AG09309 (cell line): ENCODE measurements at regions not wholly inside any gene's neighbourhood (a gene's known extent, or its start where the extent isn't known, plus 50 kb on each side); places are given as distances from the start of the nearest gene placed in this dataset.

ENCODE experiments used
- DNase-seq: peaks from one replicate; pipeline ENCODE4 v3.0.0-alpha.2; 2010; ENCODE audit warnings: low read depth
- H3K4me3 ChIP-seq: 2 replicates; pipeline ENCODE4 v1.5.1; 2011; ENCODE audit warnings: mild to moderate bottlenecking, low read depth, low read length, moderate library complexity; ENCODE audit not compliant: control insufficient read depth
- CTCF ChIP-seq: IDR thresholded peaks from 2 replicates; pipeline ENCODE4 v1.5.1; 2011; ENCODE audit warnings: mild to moderate bottlenecking, low read depth, low read length, inconsistent platforms; ENCODE audit not compliant: insufficient read depth, control insufficient read depth; ENCODE audit errors: missing control alignments

- H3K4me3 ChIP-seq, result no peak overlapping the region
- no peak for TF ChIP-seq CTCF
- DNase-seq, result no peak
Observed at GRCh38 chr3:102686792-102687191, 252.0 kb downstream of the ZPLD1 start.

DNA sequence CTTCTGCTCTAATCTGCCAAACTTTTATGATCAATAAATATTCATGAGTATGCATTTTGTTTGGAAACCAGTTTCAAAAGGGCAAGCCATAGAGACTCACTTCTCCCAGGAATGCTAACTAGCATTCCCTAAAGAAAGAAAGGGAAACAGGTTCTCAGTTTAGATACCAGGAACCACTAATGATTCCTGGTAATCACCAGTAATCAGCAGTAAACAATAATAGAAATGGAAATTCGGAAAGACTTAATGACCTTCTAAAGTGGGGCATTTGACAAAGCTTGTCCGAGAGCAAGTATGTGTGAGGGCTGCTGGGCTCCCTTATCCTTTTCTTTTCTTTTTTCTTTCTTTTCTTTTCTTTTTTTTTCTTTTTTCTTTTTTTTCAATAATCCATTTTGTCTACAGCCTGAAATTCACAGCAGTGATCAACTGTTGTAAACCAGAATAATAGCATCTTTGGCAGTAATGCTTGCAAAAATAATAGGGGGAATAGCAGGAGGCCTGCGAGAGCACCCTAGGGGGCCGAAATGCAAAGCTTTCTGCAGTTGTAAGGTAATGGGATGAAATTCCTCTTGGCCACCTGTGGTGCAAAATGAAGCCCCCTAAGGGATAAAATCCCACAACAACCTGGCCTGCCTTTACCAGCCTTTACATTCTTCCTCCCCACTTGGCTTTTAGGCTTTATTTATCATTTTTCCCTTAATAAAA lies 253.2 kb downstream of the ZPLD1 start:
- H3K4me3 ChIP-seq, result no peak overlapping the region
- no peak for TF ChIP-seq CTCF
- no peak for DNase-seq

DNA sequence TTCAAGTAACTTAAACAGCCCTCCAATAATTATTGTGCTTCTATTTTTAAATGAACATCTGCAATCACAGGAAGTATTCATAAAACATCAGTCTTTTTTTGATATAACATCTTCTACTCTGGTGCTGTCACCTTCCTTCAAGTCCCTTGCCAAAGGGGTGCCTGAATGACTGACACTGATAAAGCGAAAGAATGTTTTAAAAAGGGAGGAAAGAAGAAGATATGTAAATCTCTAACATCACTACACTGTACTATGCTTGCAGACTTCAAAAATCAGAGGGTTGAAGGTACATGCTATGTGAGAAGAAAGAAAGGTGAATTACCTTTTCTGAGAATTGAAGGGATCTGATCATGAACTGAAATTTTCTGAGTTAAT lies 253.7 kb downstream of the ZPLD1 start:
- H3K4me3 ChIP-seq, result no peak overlapping the region

DNA sequence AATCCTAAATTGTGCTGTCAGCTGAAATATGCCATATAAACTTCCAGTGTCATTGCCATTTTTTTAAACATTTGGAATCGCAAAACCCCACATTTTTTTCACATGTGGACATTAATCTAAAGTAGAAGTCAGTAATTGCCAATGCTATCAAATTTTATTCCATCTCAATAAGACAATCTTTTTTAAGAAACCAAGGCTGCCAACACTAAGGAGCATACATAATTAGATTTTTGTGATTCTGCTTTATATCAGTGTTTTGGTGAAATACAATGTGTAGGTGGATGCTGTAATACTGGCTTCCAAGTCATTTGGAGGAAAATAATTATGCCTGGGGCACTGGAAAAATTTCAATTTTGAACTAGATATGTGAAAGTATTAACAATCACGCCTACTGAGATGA lies 256.7 kb downstream of the ZPLD1 start:
- H3K4me3 ChIP-seq, result no peak overlapping the region
- DNase-seq, result no peak
- TF ChIP-seq CTCF, result no peak

More for the DNA sequence above, 253.7 kb downstream of the ZPLD1 start:
- no peak for DNase-seq
- TF ChIP-seq CTCF, result no peak

GRCh38 chr3:102699104-102699818 lies 264.4 kb downstream of the ZPLD1 start:
- TF ChIP-seq CTCF, result no peak
- no peak for DNase-seq
- H3K4me3 ChIP-seq, result no peak overlapping the region

DNA sequence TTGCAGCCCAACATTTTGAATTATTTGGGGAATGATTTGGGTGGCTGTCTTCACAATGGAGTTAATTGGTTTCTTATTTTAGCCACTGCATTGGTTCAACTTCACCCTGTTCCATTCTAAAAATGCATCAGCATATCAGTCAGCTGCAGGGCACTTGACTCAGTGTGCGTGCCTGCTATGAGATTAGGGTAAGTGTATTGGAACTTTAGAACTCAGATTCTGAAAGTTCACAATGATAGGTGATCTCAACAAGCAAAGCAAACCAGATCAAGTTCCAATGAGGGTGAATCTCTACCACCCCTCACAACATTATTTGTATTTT lies 265.0 kb downstream of the ZPLD1 start:
- no peak for DNase-seq
- H3K4me3 ChIP-seq, result no peak overlapping the region
- no peak for TF ChIP-seq CTCF
